WTC11 (cell line): ENCODE measurements at regions not wholly inside any gene's neighbourhood (a gene's known extent, or its start where the extent isn't known, plus 50 kb on each side); places are given as distances from the start of the nearest gene placed in this dataset.

Experiments used
- ATAC-seq: fragments of 200-7000 bp; cut with Tn5 transposase; 2 replicates; pipeline ENCODE4 v1.10.0; 2021; ENCODE audit warnings: mild to moderate bottlenecking, moderate library complexity
- CTCF ChIA-PET: fragments of 300-600 bp; sonication (Branson Sonifier 250); formaldehyde crosslinking; loops from one replicate; lab custom pipeline; 2021; ENCODE audit warnings: antibody characterized with exemption; lab: Charles Lee
- POLR2A ChIA-PET: fragments of 350-600 bp; sonication (Branson Sonifier 250); formaldehyde crosslinking; loops from one replicate; lab custom pipeline; 2021; ENCODE audit warnings: antibody characterized with exemption; lab: Charles Lee
- DNase-seq: peaks from one replicate; pipeline ENCODE4 v3.0.0; 2021; ENCODE audit warnings: low spot score
- H3K27ac Mint-ChIP-seq: 2 replicates; pipeline ENCODE4 v1.8.0; 2021; ENCODE audit warnings: mixed read lengths
- H3K27me3 Mint-ChIP-seq: 2 replicates; pipeline ENCODE4 v1.8.0; 2021; ENCODE audit warnings: low read depth, mild to moderate bottlenecking, moderate library complexity, mixed read lengths
- H3K36me3 Mint-ChIP-seq: 2 replicates; pipeline ENCODE4 v1.8.0; 2021; ENCODE audit warnings: mixed read lengths
- H3K4me1 Mint-ChIP-seq: 2 replicates; pipeline ENCODE4 v1.8.0; 2022; ENCODE audit warnings: mixed read lengths
- H3K4me3 Mint-ChIP-seq: 2 replicates; pipeline ENCODE4 v1.8.0; 2021; ENCODE audit warnings: mild to moderate bottlenecking, moderate library complexity, mixed read lengths
- H3K9me3 Mint-ChIP-seq: 2 replicates; pipeline ENCODE4 v1.8.0; 2021; ENCODE audit warnings: mixed read lengths
- AFF4 ChIP-seq: sonication (generic); formaldehyde crosslinking; IDR thresholded peaks from 2 replicates; pipeline ENCODE4 v1.8.1; 2023; ENCODE audit warnings: mild to moderate bottlenecking, missing genetic modification reagents, borderline replicate concordance
- ARID4B ChIP-seq: sonication (generic); formaldehyde crosslinking; IDR thresholded peaks from 2 replicates; pipeline ENCODE4 v1.8.0; 2023; ENCODE audit warnings: missing genetic modification reagents, mild to moderate bottlenecking, borderline replicate concordance
- CTCF ChIP-seq: fragments of 200-600 bp; IDR thresholded peaks from 2 replicates; pipeline ENCODE4 v1.8.0; 2022; ENCODE audit warnings: antibody characterized with exemption
- ERG ChIP-seq: fragments of 250-450 bp; sonication (Bioruptor Pico); IDR thresholded peaks from 2 replicates; pipeline ENCODE4 v1.8.0; 2021; ENCODE audit warnings: mild to moderate bottlenecking
- ESRRA ChIP-seq: sonication (generic); formaldehyde crosslinking; IDR thresholded peaks from 2 replicates; pipeline ENCODE4 v1.8.1; 2022; ENCODE audit warnings: mild to moderate bottlenecking, missing genetic modification reagents, borderline replicate concordance
- HMGA2 ChIP-seq: fragments of 250-450 bp; sonication (Bioruptor Pico); IDR thresholded peaks from 2 replicates; pipeline ENCODE4 v1.4.0; 2021; ENCODE audit warnings: mild to moderate bottlenecking, moderate library complexity
- NR1H2 ChIP-seq: sonication (generic); formaldehyde crosslinking; IDR thresholded peaks from 2 replicates; pipeline ENCODE4 v1.9.0; 2021; ENCODE audit warnings: mild to moderate bottlenecking, moderate library complexity, missing genetic modification reagents
- NR3C1 ChIP-seq: sonication (generic); formaldehyde crosslinking; conservative IDR thresholded peaks from 2 replicates; pipeline ENCODE4 v1.8.1; 2023; ENCODE audit warnings: low read depth, mild to moderate bottlenecking, missing genetic modification reagents
- TCF7 ChIP-seq: sonication (generic); formaldehyde crosslinking; IDR thresholded peaks from 2 replicates; pipeline ENCODE4 v1.8.0; 2022; ENCODE audit warnings: mild to moderate bottlenecking, low read depth, missing genetic modification reagents, moderate library complexity
- USF2 ChIP-seq: sonication (generic); formaldehyde crosslinking; IDR thresholded peaks from 2 replicates; pipeline ENCODE4 v1.8.1; 2023; ENCODE audit warnings: mild to moderate bottlenecking, missing genetic modification reagents, moderate library complexity
- ZMAT4 ChIP-seq: fragments of 250-450 bp; sonication (Bioruptor Pico); IDR thresholded peaks from 2 replicates; pipeline ENCODE4 v1.9.0; 2021; ENCODE audit warnings: mild to moderate bottlenecking
- ZNF138 ChIP-seq: sonication (generic); formaldehyde crosslinking; conservative IDR thresholded peaks from 2 replicates; pipeline ENCODE4 v1.8.1; 2022; ENCODE audit warnings: mild to moderate bottlenecking, moderate library complexity, missing genetic modification reagents
- ZNF263 ChIP-seq: sonication (generic); formaldehyde crosslinking; IDR thresholded peaks from 2 replicates; pipeline ENCODE4 v1.8.1; 2022; ENCODE audit warnings: low read depth, mild to moderate bottlenecking, moderate library complexity, missing genetic modification reagents
- ZNF396 ChIP-seq: fragments of 250-450 bp; sonication (Bioruptor Pico); IDR thresholded peaks from 2 replicates; pipeline ENCODE4 v1.8.0; 2021; ENCODE audit warnings: mild to moderate bottlenecking, moderate library complexity, borderline replicate concordance
- ZNF425 ChIP-seq: fragments of 250-450 bp; sonication (Bioruptor Pico); conservative IDR thresholded peaks from 2 replicates; pipeline ENCODE4 v1.9.0; 2021; ENCODE audit warnings: mild to moderate bottlenecking

- no peak for TF ChIP-seq ZNF138 (CRISPR knock-in tag)
- TF ChIP-seq USF2 (CRISPR knock-in tag): no peak
- TF ChIP-seq CTCF: no peak
- TF ChIP-seq ERG (CRISPR knock-in tag): no peak
- TF ChIP-seq TCF7 (CRISPR knock-in tag): no peak
- no peak for TF ChIP-seq HMGA2 (CRISPR knock-in tag)
- TF ChIP-seq ESRRA (CRISPR knock-in tag): no peak
Measured at GRCh38 chr13:28560612-28561011, 65.7 kb upstream of the FLT1 start (continued).

- no peaks in the 10 kb centered on the region; the same call in 1 of the 2 replicates for H3K27me3 Mint-ChIP-seq
- no peak for DNase-seq
- H3K4me3 Mint-ChIP-seq: no peak overlapping the region
- H3K4me1 Mint-ChIP-seq: peaks cover 28% of the 10 kb centered on the region
- ChIA-PET CTCF (no interaction called here), POLR2A (no interaction called here)
- H3K9me3 Mint-ChIP-seq: no peaks in the 10 kb centered on the region
- no peak for TF ChIP-seq NR3C1 (CRISPR knock-in tag)
- TF ChIP-seq ZNF263 (CRISPR knock-in tag): no peak
- TF ChIP-seq AFF4 (CRISPR knock-in tag): no peak
- TF ChIP-seq HMGA2 (CRISPR knock-in tag): no peak
- no peak overlapping the region for H3K27ac Mint-ChIP-seq
- no peak for ATAC-seq
- no peaks in the 10 kb centered on the region for H3K36me3 Mint-ChIP-seq
Measured at GRCh38 chr13:28559636-28560259, 64.8 kb upstream of the FLT1 start.

- Mint-ChIP-seq H3K27ac (0 out of 2 replicates have a peak overlapping the region, but pooled peaks have one; percentile 42), H3K27me3 (no peaks in the 10 kb centered on the region; the same call in 1 of the 2 replicates), H3K9me3 (no peaks in the 10 kb centered on the region), H3K36me3 (no peaks in the 10 kb centered on the region), H3K4me3 (no peak overlapping the region), H3K4me1 (peaks cover 16% of the 10 kb centered on the region)
- ChIA-PET POLR2A (no interaction called here), CTCF (no interaction called here)
- no peak for DNase-seq
- no peak for ATAC-seq
- TF ChIP-seq ARID4B (CRISPR knock-in tag) (no peak), ZNF396 (CRISPR knock-in tag) (no peak), ERG (CRISPR knock-in tag) (no peak), ZMAT4 (CRISPR knock-in tag) (no peak), NR1H2 (CRISPR knock-in tag) (no peak), ZNF425 (CRISPR knock-in tag) (no peak)
Measured at GRCh38 chr13:28558567-28558966, 63.6 kb upstream of the FLT1 start.
